HuH-7 (cell line): ENCODE measurements at regions not wholly inside any gene's neighbourhood (a gene's known extent, or its start where the extent isn't known, plus 50 kb on each side); places are given as distances from the start of the nearest gene placed in this dataset.
A peak's percentile ranks its signal among the peaks of the same experiment; 100 is the strongest.

Experiments used
- DNase-seq: peaks from one replicate; pipeline ENCODE4 v3.0.0; 2011; ENCODE audit warnings: low spot score

DNA sequence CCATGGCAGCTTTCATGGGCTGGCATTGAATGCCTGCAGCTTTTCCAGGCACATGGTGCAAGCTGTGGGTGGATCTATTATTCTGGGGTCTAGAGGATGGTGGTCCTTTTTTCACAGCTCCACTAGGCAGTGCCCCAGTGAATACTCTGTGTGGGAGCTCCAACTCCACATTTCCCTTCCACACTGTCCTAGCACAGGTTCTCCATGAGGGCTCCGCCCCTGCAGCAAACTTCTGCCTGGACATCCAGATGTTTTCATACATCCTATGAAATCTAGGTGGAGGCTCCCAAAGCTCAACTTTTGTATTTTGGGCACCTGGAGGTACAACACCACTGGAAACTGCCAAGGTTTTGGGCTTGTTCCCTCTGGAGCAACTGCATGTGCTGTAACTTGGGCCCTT lies 450.6 kb downstream of the LMO7 start:
- no peak for DNase-seq

GRCh38 chr13:76067850-76068249 lies 431.7 kb downstream of the LMO7 start:
- no peak for DNase-seq

GRCh38 chr13:76053181-76053580 lies 417.1 kb downstream of the LMO7 start:
- DNase-seq = no peak

DNA sequence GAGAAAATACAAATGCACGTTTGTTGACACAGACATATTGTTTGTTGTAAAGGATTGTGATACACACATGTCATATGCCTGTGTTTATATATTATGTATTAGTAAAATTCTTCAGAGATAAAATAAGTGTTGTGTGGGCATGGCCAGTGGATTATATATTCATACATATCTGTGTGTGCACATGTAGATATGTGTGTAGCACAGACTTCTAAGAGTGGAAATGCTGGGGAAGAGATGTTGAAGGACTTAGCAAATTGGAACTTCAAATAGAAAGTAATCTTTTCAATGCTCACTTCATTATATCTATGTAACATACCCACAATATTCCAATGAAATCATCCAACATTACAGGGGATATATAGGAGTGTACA lies 413.2 kb downstream of the LMO7 start:
- DNase-seq = no peak

DNA sequence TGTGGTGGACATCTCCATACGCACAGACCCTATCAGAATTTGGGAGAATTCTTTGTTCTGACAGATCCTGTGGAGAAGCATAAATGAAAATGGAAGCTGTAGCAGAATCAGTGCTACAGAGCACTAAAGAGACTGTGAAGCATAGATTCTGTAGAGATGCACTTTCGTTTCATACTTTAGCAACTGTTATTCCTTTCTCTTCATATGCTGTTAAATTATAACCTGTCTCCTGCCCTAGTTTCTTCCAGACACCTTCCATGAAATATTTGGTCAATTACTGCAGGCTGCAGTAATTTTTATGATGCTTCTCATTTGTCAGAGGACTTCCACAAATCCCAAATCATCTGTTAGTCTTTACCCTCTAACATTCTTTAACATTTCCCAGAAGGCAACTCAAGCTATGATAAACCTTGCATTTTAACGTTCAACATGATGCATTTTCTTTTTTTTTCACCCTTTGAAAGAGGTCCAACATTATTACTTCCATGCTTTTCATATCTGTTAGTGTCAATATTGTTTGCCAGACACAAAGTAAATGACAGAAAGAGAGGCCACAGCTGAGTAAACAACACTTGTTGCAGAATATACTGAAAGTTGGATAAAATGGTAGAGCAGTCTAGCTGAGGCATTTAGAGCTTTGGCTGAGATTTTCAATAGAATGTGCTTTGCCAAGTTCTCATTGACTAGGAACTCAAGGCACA lies 412.7 kb downstream of the LMO7 start:
- no peak for DNase-seq

DNA sequence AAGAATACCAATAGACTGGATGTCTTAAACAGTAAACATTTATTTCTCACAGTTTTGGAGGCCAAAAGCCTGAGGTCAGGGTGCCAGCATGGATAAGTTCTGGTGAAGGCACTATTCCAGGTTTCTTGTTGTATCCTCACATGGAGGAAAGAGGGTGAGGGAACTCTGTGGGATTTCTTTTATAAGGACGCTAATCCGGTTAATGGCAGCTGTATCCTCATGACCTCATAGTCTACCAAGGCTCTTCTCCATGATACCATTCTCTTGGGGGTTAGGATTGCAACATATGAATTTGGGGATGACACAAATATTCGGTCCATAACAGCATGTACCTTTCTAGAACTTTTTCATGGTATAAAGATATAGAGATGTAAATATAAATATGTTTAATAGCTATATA lies 412.0 kb downstream of the LMO7 start:
- DNase-seq = no peak

- no peak for DNase-seq
Measured at GRCh38 chr13:76043874-76044273, 407.7 kb downstream of the LMO7 start.

DNA sequence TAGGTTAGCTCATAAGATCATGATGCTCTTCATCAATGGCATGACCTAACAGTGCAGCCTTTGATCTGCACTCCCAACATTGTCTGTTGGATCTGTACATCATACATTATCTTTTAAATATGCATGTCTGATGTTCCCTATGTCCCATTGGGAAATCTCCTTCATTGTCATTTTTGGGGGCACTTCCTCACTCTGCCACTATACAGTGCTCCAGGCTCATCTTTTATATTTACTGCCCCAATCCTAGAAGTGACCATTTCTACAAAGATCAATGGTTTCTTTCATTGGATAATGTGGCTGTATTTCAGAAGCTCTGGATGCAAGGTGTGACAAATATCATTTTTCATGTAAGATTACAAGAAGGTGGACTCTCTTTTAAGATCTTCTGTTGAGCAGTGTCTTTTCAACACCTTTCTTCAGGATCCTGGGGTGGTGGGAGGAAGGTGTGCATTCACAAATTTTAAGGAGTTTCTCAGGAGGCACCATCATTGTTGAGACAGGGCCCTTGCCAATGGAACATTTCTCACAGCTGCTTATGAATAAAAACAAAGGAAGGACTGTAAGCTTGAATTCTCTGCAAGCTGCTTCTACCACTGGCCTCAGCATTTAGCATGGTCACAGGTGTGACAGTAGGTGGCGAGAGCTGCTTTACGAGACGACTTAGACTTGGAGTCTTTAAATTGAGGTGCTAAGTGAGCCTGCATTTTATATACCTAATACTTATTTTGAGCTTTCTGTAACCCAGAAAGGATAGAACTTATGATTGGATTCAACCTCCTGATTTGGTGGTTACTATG lies 403.0 kb downstream of the LMO7 start:
- DNase-seq = no peak

- DNase-seq = no peak
Measured at GRCh38 chr13:76036176-76036575, 400.0 kb downstream of the LMO7 start.

DNA sequence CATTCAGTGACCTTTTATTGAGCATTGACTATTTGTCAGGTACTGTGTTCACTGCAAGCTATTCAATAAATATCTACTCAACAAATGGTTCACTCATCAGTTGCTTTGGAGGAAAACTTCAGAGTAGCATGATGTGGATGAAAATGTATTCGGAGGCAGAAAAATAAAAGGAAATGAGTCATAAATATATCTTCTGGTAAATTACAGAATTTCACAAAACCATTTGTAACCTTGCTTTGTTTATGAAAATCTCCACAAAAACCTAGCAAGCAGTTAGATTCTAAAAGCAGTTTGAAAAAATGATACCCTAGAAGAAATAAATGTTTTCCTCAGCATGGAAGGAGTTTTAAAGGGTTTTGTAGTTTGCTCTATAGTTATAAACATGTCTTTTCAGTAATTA lies 399.6 kb downstream of the LMO7 start:
- DNase-seq = no peak

DNA sequence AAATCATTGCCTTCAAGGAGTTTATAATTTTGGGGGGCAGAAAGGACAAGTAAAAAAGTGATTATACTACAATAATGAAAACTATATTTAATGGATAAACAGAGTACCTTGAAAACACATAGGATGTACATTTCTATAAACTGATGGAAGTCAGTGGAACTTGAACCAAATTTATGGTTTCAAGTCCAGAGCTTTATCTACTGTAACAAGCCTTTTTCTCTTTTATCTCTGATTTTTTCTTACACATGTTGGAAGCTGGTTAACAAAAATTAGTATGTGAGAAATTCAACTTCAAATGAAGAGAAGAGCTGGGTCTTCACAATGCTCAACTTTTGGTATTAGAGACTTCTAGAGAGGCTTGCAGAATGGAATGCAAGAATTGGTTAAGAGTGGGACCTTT lies 393.6 kb downstream of the LMO7 start:
- no peak for DNase-seq

DNA sequence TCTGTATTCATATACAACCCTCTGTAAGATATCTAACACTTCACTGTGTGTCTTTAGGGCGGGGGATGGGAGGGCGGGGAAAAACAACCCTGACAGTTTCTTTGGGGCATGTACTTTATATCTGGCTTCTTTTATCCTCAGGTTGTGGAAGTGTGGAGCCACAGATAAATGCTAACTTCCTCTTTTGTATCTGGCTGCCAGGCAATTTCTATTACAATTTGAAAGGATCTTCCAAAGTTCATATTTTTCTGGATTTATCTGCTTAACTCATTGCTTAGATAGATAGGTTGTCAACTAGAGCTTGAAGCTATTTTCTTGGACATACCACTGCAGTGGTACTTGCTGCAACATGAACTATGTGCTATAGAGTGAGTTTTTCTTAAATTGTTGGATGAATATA lies 393.0 kb downstream of the LMO7 start:
- no peak for DNase-seq

GRCh38 chr13:76027131-76027530 lies 391.0 kb downstream of the LMO7 start:
- DNase-seq = no peak

- DNase-seq = no peak
Measured at GRCh38 chr13:76025392-76025791, 389.3 kb downstream of the LMO7 start.

DNA sequence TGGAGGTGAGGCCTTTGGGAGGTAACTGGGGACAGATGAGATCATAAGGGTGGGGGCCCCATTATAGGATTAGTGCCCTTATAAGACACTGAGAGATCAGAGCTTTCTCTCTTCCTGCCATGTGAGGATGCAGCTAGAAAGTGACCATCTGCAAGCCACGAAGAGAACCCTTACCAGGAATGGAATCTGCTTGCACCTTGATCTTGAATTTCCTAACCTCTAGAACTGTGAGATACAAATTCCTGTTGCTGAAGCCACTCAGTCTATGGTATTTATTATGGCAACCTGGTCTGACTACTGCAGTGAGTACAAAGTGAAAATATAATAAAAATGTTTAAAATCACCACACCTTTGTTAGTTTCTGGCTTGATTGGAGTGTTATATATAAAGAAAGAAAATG lies 388.0 kb downstream of the LMO7 start:
- no peak for DNase-seq

- DNase-seq = no peak
Measured at GRCh38 chr13:76023652-76024051, 387.5 kb downstream of the LMO7 start.

GRCh38 chr13:76020421-76020955 lies 384.4 kb downstream of the LMO7 start:
- no peak for DNase-seq

GRCh38 chr13:76019421-76020044 lies 383.4 kb downstream of the LMO7 start:
- DNase-seq = peak; percentile 20

- no peak for DNase-seq
Measured at GRCh38 chr13:76017861-76018556, 381.9 kb downstream of the LMO7 start.

- peak; percentile 12 for DNase-seq
Measured at GRCh38 chr13:76016799-76017400, 380.8 kb downstream of the LMO7 start.

GRCh38 chr13:76014406-76015318 lies 378.5 kb downstream of the LMO7 start:
- no peak for DNase-seq
